OCI-LY3 (cell line): ENCODE measurements at regions not wholly inside any gene's neighbourhood (a gene's known extent, or its start where the extent isn't known, plus 50 kb on each side); places are given as distances from the start of the nearest gene placed in this dataset.

Experiments
- H2AFZ ChIP-seq: fragments of 200-600, 300-600 bp; shearing (Covaris generic); 2 replicates; pipeline ENCODE4 v1.6.0; 2014; ENCODE audit warnings: antibody characterized with exemption, low read depth, low read length
- H3K27ac ChIP-seq: fragments of 200-600, 300-600 bp; sonication (generic); 2 replicates; pipeline ENCODE4 v1.5.1; 2014; ENCODE audit warnings: mild to moderate bottlenecking, low read length, moderate library complexity, mixed read lengths
- H3K27me3 ChIP-seq: fragments of 200-600, 300-600 bp; sonication (generic); 2 replicates; pipeline ENCODE4 v1.6.1; 2014; ENCODE audit warnings: low read depth, low read length, mixed read lengths
- H3K36me3 ChIP-seq: fragments of 200-600, 300-600 bp; sonication (generic); replicated peaks from 2 replicates; pipeline ENCODE3; 2014; ENCODE audit warnings: low read depth, low read length, mixed read lengths
- H3K4me1 ChIP-seq: fragments of 300-600, 200-600 bp; sonication (generic); 2 replicates; pipeline ENCODE4 v1.6.1; 2014; ENCODE audit warnings: low read length, mixed read lengths
- H3K4me2 ChIP-seq: fragments of 200-600, 300-600 bp; sonication (generic); 2 replicates; pipeline ENCODE4 v1.6.1; 2014; ENCODE audit warnings: low read length, mixed read lengths
- H3K4me3 ChIP-seq: fragments of 300-600, 200-600 bp; sonication (generic); 2 replicates; pipeline ENCODE4 v1.5.1; 2014; ENCODE audit warnings: antibody characterized with exemption, mild to moderate bottlenecking, low read length, moderate library complexity
- H3K79me2 ChIP-seq: fragments of 300-600, 200-600 bp; shearing (Covaris generic); 2 replicates; pipeline ENCODE4 v1.6.1; 2014; ENCODE audit warnings: mild to moderate bottlenecking, low read length, mixed read lengths
- H3K9ac ChIP-seq: fragments of 300-600, 200-600 bp; shearing (Covaris generic); 2 replicates; pipeline ENCODE4 v1.6.0; 2014; ENCODE audit warnings: mild to moderate bottlenecking, low read length, moderate library complexity
- H3K9me3 ChIP-seq: fragments of 200-600, 300-600 bp; shearing (Covaris generic); 2 replicates; pipeline ENCODE4 v1.6.1; 2014; ENCODE audit warnings: low read length, mixed read lengths; ENCODE audit not compliant: insufficient read depth
- H4K20me1 ChIP-seq: fragments of 200-600, 300-600 bp; sonication (generic); 2 replicates; pipeline ENCODE4 v1.6.1; 2016; ENCODE audit warnings: low read length, mixed read lengths; ENCODE audit not compliant: insufficient read depth
- EZH2phosphoT487 ChIP-seq: fragments of 200-600 bp; shearing (Covaris generic); IDR thresholded peaks from 2 replicates; pipeline ENCODE4 v1.6.1; 2018; ENCODE audit warnings: antibody characterized with exemption, mixed run types, low read depth
- TF ChIP-seq, protein P1 (sequence below): fragments of 200-600, 300-600 bp; sonication (generic); IDR thresholded peaks from 2 replicates; pipeline ENCODE4 v1.5.1; 2014; ENCODE audit warnings: antibody characterized with exemption, low read length, low read depth

GRCh38 chr12:102745971-102746600 lies 171.0 kb downstream of the PAH start:
- Histone ChIP-seq H3K36me3 (no peaks in the 10 kb centered on the region), H3K4me2 (no peak overlapping the region)
- TF ChIP-seq, protein P1, sequence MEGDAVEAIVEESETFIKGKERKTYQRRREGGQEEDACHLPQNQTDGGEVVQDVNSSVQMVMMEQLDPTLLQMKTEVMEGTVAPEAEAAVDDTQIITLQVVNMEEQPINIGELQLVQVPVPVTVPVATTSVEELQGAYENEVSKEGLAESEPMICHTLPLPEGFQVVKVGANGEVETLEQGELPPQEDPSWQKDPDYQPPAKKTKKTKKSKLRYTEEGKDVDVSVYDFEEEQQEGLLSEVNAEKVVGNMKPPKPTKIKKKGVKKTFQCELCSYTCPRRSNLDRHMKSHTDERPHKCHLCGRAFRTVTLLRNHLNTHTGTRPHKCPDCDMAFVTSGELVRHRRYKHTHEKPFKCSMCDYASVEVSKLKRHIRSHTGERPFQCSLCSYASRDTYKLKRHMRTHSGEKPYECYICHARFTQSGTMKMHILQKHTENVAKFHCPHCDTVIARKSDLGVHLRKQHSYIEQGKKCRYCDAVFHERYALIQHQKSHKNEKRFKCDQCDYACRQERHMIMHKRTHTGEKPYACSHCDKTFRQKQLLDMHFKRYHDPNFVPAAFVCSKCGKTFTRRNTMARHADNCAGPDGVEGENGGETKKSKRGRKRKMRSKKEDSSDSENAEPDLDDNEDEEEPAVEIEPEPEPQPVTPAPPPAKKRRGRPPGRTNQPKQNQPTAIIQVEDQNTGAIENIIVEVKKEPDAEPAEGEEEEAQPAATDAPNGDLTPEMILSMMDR = no peak
- TF ChIP-seq EZH2phosphoT487 = no peak

GRCh38 chr12:102741196-102741595 lies 175.8 kb downstream of the PAH start:
- TF ChIP-seq, protein P1 = no peak
- TF ChIP-seq EZH2phosphoT487 = no peak
- Histone ChIP-seq H4K20me1 (no peaks in the 10 kb centered on the region), H3K36me3 (no peaks in the 10 kb centered on the region), H3K9me3 (no peaks in the 10 kb centered on the region), H3K4me3 (no peak overlapping the region), H3K4me2 (no peak overlapping the region), H2AFZ (no peak overlapping the region), H3K27ac (no peak overlapping the region), H3K79me2 (no peaks in the 10 kb centered on the region), H3K27me3 (no peaks in the 10 kb centered on the region), H3K4me1 (no peaks in the 10 kb centered on the region), H3K9ac (no peak overlapping the region)

More at GRCh38 chr12:102745971-102746600, 171.0 kb downstream of the PAH start:
- Histone ChIP-seq H3K27me3 (no peaks in the 10 kb centered on the region), H3K4me3 (no peak overlapping the region), H3K27ac (no peak overlapping the region), H3K9me3 (no peaks in the 10 kb centered on the region), H4K20me1 (no peaks in the 10 kb centered on the region), H3K4me1 (peaks cover 8% of the 10 kb centered on the region), H3K79me2 (no peaks in the 10 kb centered on the region), H2AFZ (no peak overlapping the region), H3K9ac (no peak overlapping the region)

GRCh38 chr12:102740141-102740955 lies 176.7 kb downstream of the PAH start:
- Histone ChIP-seq H3K9me3 (no peaks in the 10 kb centered on the region), H3K4me3 (no peak overlapping the region), H3K27me3 (no peaks in the 10 kb centered on the region), H3K79me2 (no peaks in the 10 kb centered on the region), H3K4me2 (no peak overlapping the region), H3K27ac (no peak overlapping the region), H3K4me1 (peaks cover 4% of the 10 kb centered on the region), H3K36me3 (no peaks in the 10 kb centered on the region), H2AFZ (no peak overlapping the region), H3K9ac (no peak overlapping the region), H4K20me1 (no peaks in the 10 kb centered on the region)
- TF ChIP-seq, protein P1 = peak; percentile 71
- TF ChIP-seq EZH2phosphoT487 = no peak

- peaks cover 11% of the 10 kb centered on the region for H3K4me1 ChIP-seq
- TF ChIP-seq, protein P1 = no peak
- TF ChIP-seq EZH2phosphoT487 = no peak
- H3K79me2 ChIP-seq = no peaks in the 10 kb centered on the region
These were observed 180.7 kb downstream of the PAH start for GRCh38 chr12:102736328-102736727.

More at GRCh38 chr12:102736328-102736727, 180.7 kb downstream of the PAH start:
- Histone ChIP-seq H3K4me2 (no peak overlapping the region), H3K4me3 (no peak overlapping the region), H3K36me3 (no peaks in the 10 kb centered on the region), H3K9me3 (no peaks in the 10 kb centered on the region), H3K9ac (no peak overlapping the region), H3K27ac (no peak overlapping the region), H4K20me1 (no peaks in the 10 kb centered on the region), H3K27me3 (no peaks in the 10 kb centered on the region), H2AFZ (no peak overlapping the region)
